GM23338 (cell line): ENCODE measurements at regions not wholly inside any gene's neighbourhood (a gene's known extent, or its start where the extent isn't known, plus 50 kb on each side); places are given as distances from the start of the nearest gene placed in this dataset.

Experiments
- CREB1 ChIP-seq: fragments of 250-450 bp; sonication (Bioruptor Pico); IDR thresholded peaks from 2 replicates; pipeline ENCODE4 v1.5.0; 2020; ENCODE audit warnings: low read depth, mild to moderate bottlenecking, moderate library complexity
- CTCF ChIP-seq, 2 experiments: fragments of 200-600 bp in 1 of 2; sonication (generic) in 1 of 2; conservative IDR thresholded peaks; 2 replicates each; pipeline versions ENCODE4 v1.5.1 to v1.6.1; 2016 to 2017; ENCODE audit warnings: antibody characterized with exemption in 2 of 2, low read depth in 2 of 2, mild to moderate bottlenecking in 2 of 2, moderate library complexity in 1 of 2
- EZH2 ChIP-seq: fragments of 200-600 bp; sonication (generic); IDR thresholded peaks from one replicate; pipeline ENCODE4 v1.8.0; 2017; ENCODE audit warnings: antibody characterized with exemption, mild to moderate bottlenecking, low read depth; ENCODE audit not compliant: unreplicated experiment
- EZH2phosphoT487 ChIP-seq: fragments of 200-600 bp; sonication (generic); IDR thresholded peaks from one replicate; pipeline ENCODE4 v1.8.1; 2018; ENCODE audit warnings: antibody characterized with exemption; ENCODE audit not compliant: unreplicated experiment
- JUNB ChIP-seq: IDR thresholded peaks from one replicate; pipeline ENCODE4 v1.6.1; 2016; ENCODE audit warnings: antibody characterized with exemption; ENCODE audit not compliant: unreplicated experiment
- NANOG ChIP-seq: IDR thresholded peaks from 2 replicates; pipeline ENCODE4 v1.6.1; 2016; ENCODE audit warnings: antibody characterized with exemption, borderline replicate concordance
- POLR2AphosphoS5 ChIP-seq: IDR thresholded peaks from 2 replicates; pipeline ENCODE4 v1.6.1; 2016; ENCODE audit warnings: antibody characterized with exemption, low read depth
- STAT1 ChIP-seq: IDR thresholded peaks from one replicate; pipeline ENCODE4 v1.6.1; 2016; ENCODE audit warnings: antibody characterized with exemption; ENCODE audit not compliant: unreplicated experiment
- ZNF114 ChIP-seq: fragments of 250-450 bp; sonication (Bioruptor Pico); IDR thresholded peaks from 2 replicates; pipeline ENCODE4 v1.5.0; 2020; ENCODE audit warnings: mild to moderate bottlenecking, moderate library complexity
- ZNF331 ChIP-seq: fragments of 250-450 bp; sonication (Bioruptor Pico); IDR thresholded peaks from 2 replicates; pipeline ENCODE4 v1.5.0; 2020; ENCODE audit warnings: low read depth, mild to moderate bottlenecking, moderate library complexity
- TF ChIP-seq, protein P1 (sequence below): IDR thresholded peaks from one replicate; pipeline ENCODE4 v1.6.1; 2018; ENCODE audit warnings: antibody characterized with exemption; ENCODE audit not compliant: unreplicated experiment
- TF ChIP-seq, protein P2 (sequence below): IDR thresholded peaks from 2 replicates; pipeline ENCODE4 v1.6.1; 2016; ENCODE audit warnings: antibody characterized with exemption

GRCh38 chr3:102141096-102141927 lies 292.0 kb downstream of the NFKBIZ start:
- TF ChIP-seq CTCF (conservative IDR thresholded peaks at IDR 0.05; ENCODE audit: low read depth in 2 of 2): no peak
- TF ChIP-seq, protein P1, sequence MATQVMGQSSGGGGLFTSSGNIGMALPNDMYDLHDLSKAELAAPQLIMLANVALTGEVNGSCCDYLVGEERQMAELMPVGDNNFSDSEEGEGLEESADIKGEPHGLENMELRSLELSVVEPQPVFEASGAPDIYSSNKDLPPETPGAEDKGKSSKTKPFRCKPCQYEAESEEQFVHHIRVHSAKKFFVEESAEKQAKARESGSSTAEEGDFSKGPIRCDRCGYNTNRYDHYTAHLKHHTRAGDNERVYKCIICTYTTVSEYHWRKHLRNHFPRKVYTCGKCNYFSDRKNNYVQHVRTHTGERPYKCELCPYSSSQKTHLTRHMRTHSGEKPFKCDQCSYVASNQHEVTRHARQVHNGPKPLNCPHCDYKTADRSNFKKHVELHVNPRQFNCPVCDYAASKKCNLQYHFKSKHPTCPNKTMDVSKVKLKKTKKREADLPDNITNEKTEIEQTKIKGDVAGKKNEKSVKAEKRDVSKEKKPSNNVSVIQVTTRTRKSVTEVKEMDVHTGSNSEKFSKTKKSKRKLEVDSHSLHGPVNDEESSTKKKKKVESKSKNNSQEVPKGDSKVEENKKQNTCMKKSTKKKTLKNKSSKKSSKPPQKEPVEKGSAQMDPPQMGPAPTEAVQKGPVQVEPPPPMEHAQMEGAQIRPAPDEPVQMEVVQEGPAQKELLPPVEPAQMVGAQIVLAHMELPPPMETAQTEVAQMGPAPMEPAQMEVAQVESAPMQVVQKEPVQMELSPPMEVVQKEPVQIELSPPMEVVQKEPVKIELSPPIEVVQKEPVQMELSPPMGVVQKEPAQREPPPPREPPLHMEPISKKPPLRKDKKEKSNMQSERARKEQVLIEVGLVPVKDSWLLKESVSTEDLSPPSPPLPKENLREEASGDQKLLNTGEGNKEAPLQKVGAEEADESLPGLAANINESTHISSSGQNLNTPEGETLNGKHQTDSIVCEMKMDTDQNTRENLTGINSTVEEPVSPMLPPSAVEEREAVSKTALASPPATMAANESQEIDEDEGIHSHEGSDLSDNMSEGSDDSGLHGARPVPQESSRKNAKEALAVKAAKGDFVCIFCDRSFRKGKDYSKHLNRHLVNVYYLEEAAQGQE: no peak
- TF ChIP-seq EZH2: no peak
- no peak for TF ChIP-seq POLR2AphosphoS5
- TF ChIP-seq EZH2phosphoT487: no peak
- TF ChIP-seq JUNB: no peak
- no peak for TF ChIP-seq CREB1 (CRISPR knock-in tag)
- TF ChIP-seq ZNF331 (CRISPR knock-in tag): no peak
- TF ChIP-seq, protein P2, sequence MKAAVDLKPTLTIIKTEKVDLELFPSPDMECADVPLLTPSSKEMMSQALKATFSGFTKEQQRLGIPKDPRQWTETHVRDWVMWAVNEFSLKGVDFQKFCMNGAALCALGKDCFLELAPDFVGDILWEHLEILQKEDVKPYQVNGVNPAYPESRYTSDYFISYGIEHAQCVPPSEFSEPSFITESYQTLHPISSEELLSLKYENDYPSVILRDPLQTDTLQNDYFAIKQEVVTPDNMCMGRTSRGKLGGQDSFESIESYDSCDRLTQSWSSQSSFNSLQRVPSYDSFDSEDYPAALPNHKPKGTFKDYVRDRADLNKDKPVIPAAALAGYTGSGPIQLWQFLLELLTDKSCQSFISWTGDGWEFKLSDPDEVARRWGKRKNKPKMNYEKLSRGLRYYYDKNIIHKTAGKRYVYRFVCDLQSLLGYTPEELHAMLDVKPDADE: no peak
- no peak for TF ChIP-seq ZNF114 (CRISPR knock-in tag)
- TF ChIP-seq NANOG: no peak
- TF ChIP-seq STAT1: no peak
